NCI-H187 (cell line): ENCODE measurements at regions not wholly inside any gene's neighbourhood (a gene's known extent, or its start where the extent isn't known, plus 50 kb on each side); places are given as distances from the start of the nearest gene placed in this dataset.
A peak's percentile ranks its signal among the peaks of the same experiment; 100 is the strongest.

Experiments used
- DNase-seq, 2 experiments: peaks; one replicate each; lab custom pipeline; 2025; lab: John Stamatoyannopoulos, UW

GRCh38 chr2:23291239-23291638 lies 93.7 kb upstream of the KLHL29 start:
- no peak for DNase-seq

GRCh38 chr2:23292024-23292423 lies 93.0 kb upstream of the KLHL29 start:
- DNase-seq = no peak

GRCh38 chr2:23293063-23293462 lies 91.9 kb upstream of the KLHL29 start:
- DNase-seq = no peak

- DNase-seq = no peak
Observed at GRCh38 chr2:23293731-23294130, 91.2 kb upstream of the KLHL29 start.

GRCh38 chr2:23294238-23294637 lies 90.7 kb upstream of the KLHL29 start:
- DNase-seq = no peak

GRCh38 chr2:23296691-23297090 lies 88.3 kb upstream of the KLHL29 start:
- DNase-seq = no peak

- DNase-seq = no peak
Observed at GRCh38 chr2:23297112-23297511, 87.9 kb upstream of the KLHL29 start.

- no peak for DNase-seq
Observed at GRCh38 chr2:23298551-23298950, 86.4 kb upstream of the KLHL29 start.

- no peak for DNase-seq
Observed at GRCh38 chr2:23299476-23300195, 85.3 kb upstream of the KLHL29 start.

- DNase-seq = no peak
Observed at GRCh38 chr2:23301136-23301535, 83.8 kb upstream of the KLHL29 start.

GRCh38 chr2:23302591-23302990 lies 82.4 kb upstream of the KLHL29 start:
- no peak for DNase-seq

- DNase-seq = no peak
Observed at GRCh38 chr2:23306401-23306800, 78.6 kb upstream of the KLHL29 start.

- no peak for DNase-seq
Observed at GRCh38 chr2:23311186-23311585, 73.8 kb upstream of the KLHL29 start.

GRCh38 chr2:23312996-23313606 lies 71.9 kb upstream of the KLHL29 start:
- DNase-seq = no peak

- DNase-seq = no peak
Observed at GRCh38 chr2:23314687-23315086, 70.3 kb upstream of the KLHL29 start.

- DNase-seq = no peak
Observed at GRCh38 chr2:23320058-23320457, 64.9 kb upstream of the KLHL29 start.

- no peak for DNase-seq
Observed at GRCh38 chr2:23321751-23322150, 63.2 kb upstream of the KLHL29 start.

- DNase-seq = no peak
Observed at GRCh38 chr2:23322567-23323197, 62.3 kb upstream of the KLHL29 start.

- no peak for DNase-seq
Observed at GRCh38 chr2:23323198-23323916, 61.6 kb upstream of the KLHL29 start.

- DNase-seq = no peak
Observed at GRCh38 chr2:23323917-23324680, 60.9 kb upstream of the KLHL29 start.

GRCh38 chr2:23326330-23326729 lies 58.6 kb upstream of the KLHL29 start:
- DNase-seq = no peak

- DNase-seq = peak; percentile 54 to 86
Observed at GRCh38 chr2:23327416-23327815, 57.6 kb upstream of the KLHL29 start.
